GM23338 (cell line): ENCODE measurements at regions not wholly inside any gene's neighbourhood (a gene's known extent, or its start where the extent isn't known, plus 50 kb on each side); places are given as distances from the start of the nearest gene placed in this dataset.

Source experiments
- CREB1 ChIP-seq: fragments of 250-450 bp; sonication (Bioruptor Pico); IDR thresholded peaks from 2 replicates; pipeline ENCODE4 v1.5.0; 2020; ENCODE audit warnings: low read depth, mild to moderate bottlenecking, moderate library complexity
- EZH2 ChIP-seq: fragments of 200-600 bp; sonication (generic); IDR thresholded peaks from one replicate; pipeline ENCODE4 v1.8.0; 2017; ENCODE audit warnings: antibody characterized with exemption, mild to moderate bottlenecking, low read depth; ENCODE audit not compliant: unreplicated experiment
- EZH2phosphoT487 ChIP-seq: fragments of 200-600 bp; sonication (generic); IDR thresholded peaks from one replicate; pipeline ENCODE4 v1.8.1; 2018; ENCODE audit warnings: antibody characterized with exemption; ENCODE audit not compliant: unreplicated experiment
- JUNB ChIP-seq: IDR thresholded peaks from one replicate; pipeline ENCODE4 v1.6.1; 2016; ENCODE audit warnings: antibody characterized with exemption; ENCODE audit not compliant: unreplicated experiment
- POLR2AphosphoS5 ChIP-seq: IDR thresholded peaks from 2 replicates; pipeline ENCODE4 v1.6.1; 2016; ENCODE audit warnings: antibody characterized with exemption, low read depth
- STAT1 ChIP-seq: IDR thresholded peaks from one replicate; pipeline ENCODE4 v1.6.1; 2016; ENCODE audit warnings: antibody characterized with exemption; ENCODE audit not compliant: unreplicated experiment
- ZNF114 ChIP-seq: fragments of 250-450 bp; sonication (Bioruptor Pico); IDR thresholded peaks from 2 replicates; pipeline ENCODE4 v1.5.0; 2020; ENCODE audit warnings: mild to moderate bottlenecking, moderate library complexity
- ZNF331 ChIP-seq: fragments of 250-450 bp; sonication (Bioruptor Pico); IDR thresholded peaks from 2 replicates; pipeline ENCODE4 v1.5.0; 2020; ENCODE audit warnings: low read depth, mild to moderate bottlenecking, moderate library complexity
- TF ChIP-seq, protein P1 (sequence below), 2 experiments: fragments of 200-600 bp in 1 of 2; sonication (generic) in 1 of 2; conservative IDR thresholded peaks; 2 replicates each; pipeline versions ENCODE4 v1.5.1 to v1.6.1; 2016 to 2017; ENCODE audit warnings: antibody characterized with exemption in 2 of 2, low read depth in 2 of 2, mild to moderate bottlenecking in 2 of 2, moderate library complexity in 1 of 2
- TF ChIP-seq, protein P2 (sequence below): IDR thresholded peaks from 2 replicates; pipeline ENCODE4 v1.6.1; 2016; ENCODE audit warnings: antibody characterized with exemption
- TF ChIP-seq, protein P3 (sequence below): IDR thresholded peaks from one replicate; pipeline ENCODE4 v1.6.1; 2018; ENCODE audit warnings: antibody characterized with exemption; ENCODE audit not compliant: unreplicated experiment

DNA sequence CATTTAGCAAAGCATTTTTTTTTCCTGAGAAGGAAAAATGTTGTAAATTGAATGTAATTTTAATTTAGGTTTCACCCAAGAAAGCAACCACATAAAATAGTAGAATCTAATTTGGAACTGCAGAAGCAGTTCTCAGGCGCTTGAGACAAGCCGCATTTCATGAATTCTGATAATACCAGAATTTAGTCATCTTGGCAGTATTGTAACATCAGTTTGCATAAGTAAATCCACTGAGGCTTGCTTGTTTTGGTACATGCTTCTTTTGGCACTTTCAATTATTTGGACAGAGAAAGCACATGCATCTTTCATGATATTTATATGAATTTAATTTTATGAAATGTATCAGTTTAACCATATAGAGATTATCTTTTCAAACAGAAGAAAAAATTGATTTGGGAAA, 389.7 kb upstream of the ROBO1 start:
- TF ChIP-seq EZH2 (no peak), POLR2AphosphoS5 (no peak), STAT1 (no peak), ZNF331 (no peak), ZNF114 (no peak), JUNB (no peak), CREB1 (CRISPR knock-in tag) (no peak), EZH2phosphoT487 (no peak)
- TF ChIP-seq, protein P1, sequence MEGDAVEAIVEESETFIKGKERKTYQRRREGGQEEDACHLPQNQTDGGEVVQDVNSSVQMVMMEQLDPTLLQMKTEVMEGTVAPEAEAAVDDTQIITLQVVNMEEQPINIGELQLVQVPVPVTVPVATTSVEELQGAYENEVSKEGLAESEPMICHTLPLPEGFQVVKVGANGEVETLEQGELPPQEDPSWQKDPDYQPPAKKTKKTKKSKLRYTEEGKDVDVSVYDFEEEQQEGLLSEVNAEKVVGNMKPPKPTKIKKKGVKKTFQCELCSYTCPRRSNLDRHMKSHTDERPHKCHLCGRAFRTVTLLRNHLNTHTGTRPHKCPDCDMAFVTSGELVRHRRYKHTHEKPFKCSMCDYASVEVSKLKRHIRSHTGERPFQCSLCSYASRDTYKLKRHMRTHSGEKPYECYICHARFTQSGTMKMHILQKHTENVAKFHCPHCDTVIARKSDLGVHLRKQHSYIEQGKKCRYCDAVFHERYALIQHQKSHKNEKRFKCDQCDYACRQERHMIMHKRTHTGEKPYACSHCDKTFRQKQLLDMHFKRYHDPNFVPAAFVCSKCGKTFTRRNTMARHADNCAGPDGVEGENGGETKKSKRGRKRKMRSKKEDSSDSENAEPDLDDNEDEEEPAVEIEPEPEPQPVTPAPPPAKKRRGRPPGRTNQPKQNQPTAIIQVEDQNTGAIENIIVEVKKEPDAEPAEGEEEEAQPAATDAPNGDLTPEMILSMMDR (conservative IDR thresholded peaks at IDR 0.05; ENCODE audit: low read depth in 2 of 2), result no peak
- TF ChIP-seq, protein P2, sequence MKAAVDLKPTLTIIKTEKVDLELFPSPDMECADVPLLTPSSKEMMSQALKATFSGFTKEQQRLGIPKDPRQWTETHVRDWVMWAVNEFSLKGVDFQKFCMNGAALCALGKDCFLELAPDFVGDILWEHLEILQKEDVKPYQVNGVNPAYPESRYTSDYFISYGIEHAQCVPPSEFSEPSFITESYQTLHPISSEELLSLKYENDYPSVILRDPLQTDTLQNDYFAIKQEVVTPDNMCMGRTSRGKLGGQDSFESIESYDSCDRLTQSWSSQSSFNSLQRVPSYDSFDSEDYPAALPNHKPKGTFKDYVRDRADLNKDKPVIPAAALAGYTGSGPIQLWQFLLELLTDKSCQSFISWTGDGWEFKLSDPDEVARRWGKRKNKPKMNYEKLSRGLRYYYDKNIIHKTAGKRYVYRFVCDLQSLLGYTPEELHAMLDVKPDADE, result no peak
- TF ChIP-seq, protein P3, sequence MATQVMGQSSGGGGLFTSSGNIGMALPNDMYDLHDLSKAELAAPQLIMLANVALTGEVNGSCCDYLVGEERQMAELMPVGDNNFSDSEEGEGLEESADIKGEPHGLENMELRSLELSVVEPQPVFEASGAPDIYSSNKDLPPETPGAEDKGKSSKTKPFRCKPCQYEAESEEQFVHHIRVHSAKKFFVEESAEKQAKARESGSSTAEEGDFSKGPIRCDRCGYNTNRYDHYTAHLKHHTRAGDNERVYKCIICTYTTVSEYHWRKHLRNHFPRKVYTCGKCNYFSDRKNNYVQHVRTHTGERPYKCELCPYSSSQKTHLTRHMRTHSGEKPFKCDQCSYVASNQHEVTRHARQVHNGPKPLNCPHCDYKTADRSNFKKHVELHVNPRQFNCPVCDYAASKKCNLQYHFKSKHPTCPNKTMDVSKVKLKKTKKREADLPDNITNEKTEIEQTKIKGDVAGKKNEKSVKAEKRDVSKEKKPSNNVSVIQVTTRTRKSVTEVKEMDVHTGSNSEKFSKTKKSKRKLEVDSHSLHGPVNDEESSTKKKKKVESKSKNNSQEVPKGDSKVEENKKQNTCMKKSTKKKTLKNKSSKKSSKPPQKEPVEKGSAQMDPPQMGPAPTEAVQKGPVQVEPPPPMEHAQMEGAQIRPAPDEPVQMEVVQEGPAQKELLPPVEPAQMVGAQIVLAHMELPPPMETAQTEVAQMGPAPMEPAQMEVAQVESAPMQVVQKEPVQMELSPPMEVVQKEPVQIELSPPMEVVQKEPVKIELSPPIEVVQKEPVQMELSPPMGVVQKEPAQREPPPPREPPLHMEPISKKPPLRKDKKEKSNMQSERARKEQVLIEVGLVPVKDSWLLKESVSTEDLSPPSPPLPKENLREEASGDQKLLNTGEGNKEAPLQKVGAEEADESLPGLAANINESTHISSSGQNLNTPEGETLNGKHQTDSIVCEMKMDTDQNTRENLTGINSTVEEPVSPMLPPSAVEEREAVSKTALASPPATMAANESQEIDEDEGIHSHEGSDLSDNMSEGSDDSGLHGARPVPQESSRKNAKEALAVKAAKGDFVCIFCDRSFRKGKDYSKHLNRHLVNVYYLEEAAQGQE, result no peak
